GM10266 (cell line): ENCODE measurements at regions not wholly inside any gene's neighbourhood (a gene's known extent, or its start where the extent isn't known, plus 50 kb on each side); places are given as distances from the start of the nearest gene placed in this dataset.

Experiments used
- DNase-seq: peaks from one replicate; pipeline ENCODE4 v3.0.0; 2012; ENCODE audit errors: extremely low spot score
- CTCF ChIP-seq: IDR thresholded peaks from 2 replicates; pipeline ENCODE4 v1.5.1; 2012; ENCODE audit warnings: mild to moderate bottlenecking, low read depth; ENCODE audit not compliant: control insufficient read depth, insufficient read depth; ENCODE audit errors: missing control alignments

GRCh38 chr5:116944183-116944582 lies 369.6 kb upstream of the SEMA6A start:
- DNase-seq: no peak
- no peak for TF ChIP-seq CTCF

- no peak for DNase-seq
- no peak for TF ChIP-seq CTCF
These were observed 368.0 kb upstream of the SEMA6A start for GRCh38 chr5:116942622-116943021.

DNA sequence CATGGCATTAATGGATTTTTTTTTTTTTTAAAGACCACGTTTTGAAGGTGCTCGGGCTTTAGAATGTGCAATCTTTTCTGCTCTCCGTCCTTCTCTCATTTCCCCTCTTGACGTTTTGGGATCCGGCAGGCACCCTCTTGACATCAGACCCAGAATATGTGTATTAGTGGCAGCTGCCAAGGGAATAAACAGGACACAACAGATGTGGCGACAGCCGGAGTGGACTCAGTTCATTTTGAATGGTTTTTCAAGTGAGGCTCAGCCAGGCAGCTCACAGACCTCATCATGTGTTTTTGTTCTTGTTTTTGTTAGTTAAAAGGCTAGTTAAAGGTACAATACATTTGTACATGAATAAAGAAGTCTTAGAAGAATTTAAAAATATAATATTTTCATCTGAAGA lies 365.0 kb upstream of the SEMA6A start:
- no peak for TF ChIP-seq CTCF
- DNase-seq: no peak

GRCh38 chr5:116938488-116938887 lies 363.9 kb upstream of the SEMA6A start:
- no peak for TF ChIP-seq CTCF
- peak; percentile 4 for DNase-seq

GRCh38 chr5:116935561-116936162 lies 361.0 kb upstream of the SEMA6A start:
- no peak for DNase-seq
- no peak for TF ChIP-seq CTCF

DNA sequence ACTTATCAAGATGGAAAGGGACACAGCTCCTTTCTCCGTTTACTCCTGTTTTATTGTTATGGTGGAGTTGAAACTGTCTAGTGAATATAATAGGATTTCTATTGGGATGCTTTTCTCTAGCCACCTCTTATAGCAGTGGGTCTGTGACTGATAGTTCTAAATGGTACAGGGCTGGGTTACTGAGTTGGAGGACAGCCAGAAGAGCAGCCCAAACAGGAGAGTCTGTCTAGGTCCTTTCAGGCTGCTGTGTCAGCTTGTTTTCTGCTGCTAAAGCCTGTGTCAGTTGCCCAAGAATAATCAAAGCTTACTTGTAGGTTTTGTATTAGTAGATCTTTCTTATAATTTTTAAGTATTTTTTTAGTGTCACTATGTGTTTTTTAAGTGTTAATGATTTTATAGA lies 356.0 kb upstream of the SEMA6A start:
- TF ChIP-seq CTCF: no peak
- no peak for DNase-seq

DNA sequence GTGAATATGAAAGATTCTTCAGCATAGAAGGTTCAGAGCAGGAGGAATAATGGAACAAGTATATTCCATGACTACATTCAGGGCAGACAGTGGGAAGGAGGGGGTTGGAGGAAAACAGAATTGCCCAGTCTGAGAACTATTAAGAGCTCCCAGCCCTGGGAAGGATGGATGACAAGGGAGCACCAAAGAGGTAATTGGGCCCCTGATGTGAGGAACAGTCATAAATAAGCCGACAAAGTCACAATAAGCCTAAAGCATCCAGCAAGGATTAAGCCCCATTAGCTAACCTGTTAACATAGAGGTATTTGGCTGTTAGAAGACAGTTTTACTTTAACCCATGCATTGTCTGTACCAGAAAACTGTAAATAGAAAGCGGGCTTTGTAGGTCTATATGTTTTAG lies 348.7 kb upstream of the SEMA6A start:
- no peak for DNase-seq
- TF ChIP-seq CTCF: no peak
